Upper lobe of left lung (tissue), 6 donors: ENCODE measurements at regions not wholly inside any gene's neighbourhood (a gene's known extent, or its start where the extent isn't known, plus 50 kb on each side); places are given as distances from the start of the nearest gene placed in this dataset.
"Not testable (repeated sequence)": the region's sequence is repeated elsewhere in the genome, so short reads cannot be mapped to it uniquely, and the experiment has no call there.

Source experiments
- ATAC-seq, 2 donors: fragments of 200-7000 bp; cut with Tn5 transposase; one replicate each; pipeline ENCODE4 v1.9.1; 2022; ENCODE audit warnings: mild to moderate bottlenecking in 2 of 2, moderate library complexity in 2 of 2; ENCODE audit not compliant: low FRiP score in 2 of 2
- DNase-seq, 2 donors: peaks; one replicate each; pipeline ENCODE4 v3.0.0-alpha.2; 2019 to 2020
- H3K27ac ChIP-seq, 4 donors: fragments of 200-600 bp; sonication (generic); one replicate each; pipeline ENCODE4 v1.5.1; 2016 to 2019
- H3K27me3 ChIP-seq, 4 donors: fragments of 200-600 bp; sonication (generic); one replicate each; pipeline ENCODE4 v1.5.1; 2017 to 2019
- H3K36me3 ChIP-seq, 4 donors: fragments of 200-600 bp; sonication (generic); one replicate each; pipeline ENCODE4 v1.5.1; 2016 to 2019
- H3K4me1 ChIP-seq, 4 donors: fragments of 200-600 bp; sonication (generic); one replicate each; pipeline ENCODE4 v1.5.1; 2018 to 2019
- H3K4me3 ChIP-seq, 4 donors: fragments of 200-600 bp; sonication (generic); one replicate each; pipeline ENCODE4 v1.5.1; 2017 to 2019; ENCODE audit warnings: mild to moderate bottlenecking in 2 of 4, moderate library complexity in 1 of 4
- H3K9me3 ChIP-seq, 4 donors: fragments of 200-600 bp; sonication (generic); one replicate each; pipeline ENCODE4 v1.5.1; 2018 to 2019
- CTCF ChIP-seq, 6 experiments: fragments of 450-650 bp in 4 of 6; fragments of 200-600 bp in 2 of 6; sonication (generic) in 2 of 6; IDR thresholded peaks; one replicate each; pipeline ENCODE4 v1.5.1; 2016 to 2019; ENCODE audit warnings: antibody characterized with exemption in 6 of 6
- EP300 ChIP-seq, 4 donors: sonication (generic); formaldehyde crosslinking; IDR thresholded peaks; one replicate each; pipeline ENCODE4 v1.5.1; 2017; ENCODE audit warnings: antibody characterized with exemption in 4 of 4, control low read depth in 2 of 4
- POLR2A ChIP-seq, 4 donors: fragments of 450-650 bp; IDR thresholded peaks; one replicate each; pipeline ENCODE4 v1.5.1; 2016 to 2017; ENCODE audit warnings: antibody characterized with exemption in 4 of 4, mild to moderate bottlenecking in 2 of 4
- POLR2AphosphoS5 ChIP-seq, 2 donors: sonication (generic); formaldehyde crosslinking; IDR thresholded peaks; one replicate each; pipeline ENCODE4 v1.5.1; 2017; ENCODE audit warnings: antibody characterized with exemption in 2 of 2
- WGBS, 2 donors: methylation state at CpG; one replicate each; pipeline ENCODE4 v1.1.5; 2017 to 2018; 5-methylcytosine and 5-hydroxymethylcytosine counted together
- donor health status: DM: no; HTN: no; CAD: no; lungs with moderate emphysema.
- donor health status: DM: no; HTN: yes; CAD: no; lungs with severe emphysema.

GRCh38 chr3:177494216-177494615, 296.9 kb upstream of the TBL1XR1 start:
- Histone ChIP-seq H3K27me3 (no peaks in the 10 kb centered on the region), H3K27ac (no peak overlapping the region), H3K4me1 (peaks cover 6 to 15% (median 9%) of the 10 kb centered on the region in 4 donors), H3K9me3 (no peaks in the 10 kb centered on the region), H3K4me3 (no peak overlapping the region), H3K36me3 (no peaks in the 10 kb centered on the region)
- ATAC-seq, result no peak
- DNase-seq, result no peak
- TF ChIP-seq POLR2A (IDR thresholded peaks at IDR 0.05), result no peak
- TF ChIP-seq POLR2AphosphoS5 (IDR thresholded peaks at IDR 0.05), result no peak
- TF ChIP-seq CTCF (IDR thresholded peaks at IDR 0.05), result no peak
- TF ChIP-seq EP300 (IDR thresholded peaks at IDR 0.05), result no peak
- 91 to 97% methylated on average over 3 of the region's 3 CpGs for WGBS, 2 donors

- H3K9me3 ChIP-seq, result no peaks in the 10 kb centered on the region
- no peaks in the 10 kb centered on the region for H3K27me3 ChIP-seq
- ATAC-seq, result no peak
- no peak for DNase-seq
- no peak overlapping the region for H3K4me3 ChIP-seq
- TF ChIP-seq EP300 (IDR thresholded peaks at IDR 0.05), result no peak
- TF ChIP-seq POLR2AphosphoS5 (IDR thresholded peaks at IDR 0.05), result no peak
- TF ChIP-seq POLR2A (IDR thresholded peaks at IDR 0.05), result no peak
- TF ChIP-seq CTCF (IDR thresholded peaks at IDR 0.05), result no peak
- H3K27ac ChIP-seq, result no peak overlapping the region
- H3K36me3 ChIP-seq, result no peaks in the 10 kb centered on the region
- H3K4me1 ChIP-seq, result peaks cover 6 to 15% (median 9%) of the 10 kb centered on the region in 4 donors
These were observed 298.3 kb upstream of the TBL1XR1 start for GRCh38 chr3:177495566-177495965.

- DNase-seq, result peak in 1 of 2 donors; percentile 65
- TF ChIP-seq POLR2AphosphoS5 (IDR thresholded peaks at IDR 0.05) (no peak), POLR2A (IDR thresholded peaks at IDR 0.05) (no peak)
- peak overlapping the region in 2 of 4 donors; percentile 36 to 62 for H3K27ac ChIP-seq
- ATAC-seq, result peak; percentile 51 to 58
- H3K4me3 ChIP-seq, result peak overlapping the region in 1 of 4 donors; percentile 11
- no peaks in the 10 kb centered on the region for H3K9me3 ChIP-seq
- no peaks in the 10 kb centered on the region for H3K36me3 ChIP-seq
- H3K27me3 ChIP-seq, result no peaks in the 10 kb centered on the region
- peaks cover 0 to 4% (median 2%) of the 10 kb centered on the region in 4 donors for H3K4me1 ChIP-seq
- WGBS, 2 donors, result 61 to 79% methylated on average over 4 to 5 of the region's 5 CpGs
These were observed 301.0 kb upstream of the TBL1XR1 start for GRCh38 chr3:177498037-177498857.

GRCh38 chr3:177499039-177499438, 301.8 kb upstream of the TBL1XR1 start:
- not testable (repeated sequence) for ATAC-seq, H3K4me1 ChIP-seq, H3K27me3 ChIP-seq, H3K36me3 ChIP-seq, DNase-seq, H3K27ac ChIP-seq, H3K4me3 ChIP-seq, H3K9me3 ChIP-seq
- whole genome bisulfite sequencing, 2 donors, result 100% methylated on average over 2 of the region's 2 CpGs

GRCh38 chr3:177499779-177500423, 302.6 kb upstream of the TBL1XR1 start:
- Histone ChIP-seq H3K27me3 (no peaks in the 10 kb centered on the region), H3K4me3 (no peak overlapping the region), H3K27ac (no peak overlapping the region), H3K9me3 (no peaks in the 10 kb centered on the region), H3K4me1 (peaks cover 0 to 4% (median 2%) of the 10 kb centered on the region in 4 donors), H3K36me3 (no peaks in the 10 kb centered on the region)
- TF ChIP-seq POLR2A (IDR thresholded peaks at IDR 0.05) (no peak), POLR2AphosphoS5 (IDR thresholded peaks at IDR 0.05) (no peak), CTCF (IDR thresholded peaks at IDR 0.05) (no peak), EP300 (IDR thresholded peaks at IDR 0.05) (no peak)
- DNase-seq (no peak), ATAC-seq (no peak)
- WGBS, 2 donors, result 95 to 99% methylated on average over 8 of the region's 8 CpGs
